Astrocyte of the cerebellum (primary cell): ENCODE measurements at regions not wholly inside any gene's neighbourhood (a gene's known extent, or its start where the extent isn't known, plus 50 kb on each side); places are given as distances from the start of the nearest gene placed in this dataset.

Experiments used
- DNase-seq: peaks from one replicate; pipeline ENCODE4 v3.0.0-alpha.2; 2011; ENCODE audit warnings: low read depth
- H3K4me3 ChIP-seq: 2 replicates; pipeline ENCODE4 v1.5.1; 2011; ENCODE audit warnings: mild to moderate bottlenecking, low read depth, low read length, moderate library complexity
- CTCF ChIP-seq: IDR thresholded peaks from 2 replicates; pipeline ENCODE4 v1.5.1; 2012; ENCODE audit warnings: low read length, low read depth, moderate library complexity, mild to moderate bottlenecking; ENCODE audit errors: missing control alignments
- in situ Hi-C: cut with HindIII; loops from 2 replicates; pipeline ENCODE4 v1.10.0; 2017; ENCODE audit warnings: low sequenced_read_pairs

- H3K4me3 ChIP-seq = no peak overlapping the region
- TF ChIP-seq CTCF = no peak
- DNase-seq = no peak
- in situ Hi-C loops = no loop called here
Observed at GRCh38 chr9:113748135-113748534, 128.0 kb upstream of the ZNF618 start.

- in situ Hi-C loops = no loop called here
- DNase-seq = no peak
- H3K4me3 ChIP-seq = no peak overlapping the region
- no peak for TF ChIP-seq CTCF
Observed at GRCh38 chr9:113753398-113754119, 122.5 kb upstream of the ZNF618 start.

GRCh38 chr9:113754739-113755138 is 121.4 kb upstream of the ZNF618 start:
- no peak for TF ChIP-seq CTCF
- DNase-seq = no peak
- in situ Hi-C loops = no loop called here
- H3K4me3 ChIP-seq = no peak overlapping the region

GRCh38 chr9:113755433-113755832 is 120.7 kb upstream of the ZNF618 start:
- DNase-seq = no peak
- no peak overlapping the region for H3K4me3 ChIP-seq
- in situ Hi-C loops = no loop called here
- no peak for TF ChIP-seq CTCF

- TF ChIP-seq CTCF = no peak
- in situ Hi-C loops = no loop called here
- no peak overlapping the region for H3K4me3 ChIP-seq
- no peak for DNase-seq
Observed at GRCh38 chr9:113756476-113757192, 119.5 kb upstream of the ZNF618 start.

- H3K4me3 ChIP-seq = no peak overlapping the region
- DNase-seq = no peak
- in situ Hi-C loops = no loop called here
- no peak for TF ChIP-seq CTCF
Observed at GRCh38 chr9:113763429-113763828, 112.7 kb upstream of the ZNF618 start.
